ENCODE measurements at regions not wholly inside any gene's neighbourhood (a gene's known extent, or its start where the extent isn't known, plus 50 kb on each side); places are given as distances from the start of the nearest gene placed in this dataset.
"Not testable (repeated sequence)": the region's sequence is repeated elsewhere in the genome, so short reads cannot be mapped to it uniquely, and the experiment has no call there.

DNA sequence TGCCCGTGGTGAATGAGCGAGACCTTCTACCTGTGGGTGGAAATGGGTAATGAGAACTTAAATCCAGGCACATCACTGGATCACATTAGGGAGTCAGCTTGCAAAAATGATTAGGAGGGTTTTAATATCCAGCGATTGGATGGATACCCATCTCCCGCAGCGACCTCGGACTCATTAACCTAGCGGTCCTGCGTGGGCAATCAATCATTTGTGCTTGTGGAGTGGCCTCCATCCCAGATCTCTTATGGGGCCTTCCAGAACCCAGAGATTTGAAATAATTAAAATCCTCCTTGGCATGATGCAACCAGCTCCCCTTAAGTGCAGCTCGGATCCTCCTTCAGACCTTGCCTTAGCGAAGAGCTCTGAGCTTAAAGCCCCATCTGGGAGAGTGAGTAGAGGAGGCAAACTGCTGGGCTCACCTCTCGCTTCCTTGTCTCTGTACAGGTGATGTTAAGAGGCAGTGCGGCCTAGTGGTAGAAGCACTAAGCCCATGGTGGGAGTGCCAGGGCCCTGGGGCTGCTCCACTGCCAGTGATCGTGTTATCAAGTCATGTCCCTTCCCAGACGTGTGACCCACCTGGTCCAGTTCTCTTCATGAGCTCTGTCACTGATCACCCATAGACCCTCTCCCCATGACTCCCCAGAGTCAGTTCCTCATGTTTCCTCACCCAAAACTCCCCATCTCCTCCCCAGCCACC is 285.2 kb upstream of the TLE3 start:
- no peaks in the 10 kb centered on the region for H3K27me3 Mint-ChIP-seq
- intact Hi-C loops (cut with micrococcal nuclease): no loop called here
- ChIA-PET POLR2A (no interaction called here), CTCF (no interaction called here)
- H3K4me3 Mint-ChIP-seq: no peak overlapping the region
- no peak overlapping the region for H3K27ac Mint-ChIP-seq
- DNase-seq: no peak
- H3K4me1 Mint-ChIP-seq (ENCODE audit: low read depth): no peaks in the 10 kb centered on the region
- H3K36me3 Mint-ChIP-seq: no peaks in the 10 kb centered on the region
- peaks cover 7% of the 10 kb centered on the region for H3K9me3 Mint-ChIP-seq

- CTCF ChIA-PET: no interaction called here
- Mint-ChIP-seq H3K36me3 (no peaks in the 10 kb centered on the region), H3K9me3 (peaks cover 7% of the 10 kb centered on the region), H3K27me3 (no peaks in the 10 kb centered on the region), H3K27ac (no peak overlapping the region), H3K4me3 (no peak overlapping the region), H3K4me1 (ENCODE audit: low read depth) (no peaks in the 10 kb centered on the region)
- POLR2A ChIA-PET: no interaction called here
- DNase-seq: no peak
- intact Hi-C loops (cut with micrococcal nuclease): no loop called here
These were observed 284.5 kb upstream of the TLE3 start for GRCh38 chr15:70382009-70382749.

- no peak for DNase-seq
- Mint-ChIP-seq H3K4me1 (ENCODE audit: low read depth) (no peaks in the 10 kb centered on the region), H3K4me3 (no peak overlapping the region), H3K36me3 (no peaks in the 10 kb centered on the region), H3K27me3 (peaks cover 7% of the 10 kb centered on the region), H3K27ac (no peak overlapping the region), H3K9me3 (peaks cover 7% of the 10 kb centered on the region)
- POLR2A ChIA-PET: no interaction called here
- intact Hi-C loops (cut with micrococcal nuclease): no loop called here
- CTCF ChIA-PET: no interaction called here
These were observed 282.5 kb upstream of the TLE3 start for GRCh38 chr15:70379938-70380883.

DNA sequence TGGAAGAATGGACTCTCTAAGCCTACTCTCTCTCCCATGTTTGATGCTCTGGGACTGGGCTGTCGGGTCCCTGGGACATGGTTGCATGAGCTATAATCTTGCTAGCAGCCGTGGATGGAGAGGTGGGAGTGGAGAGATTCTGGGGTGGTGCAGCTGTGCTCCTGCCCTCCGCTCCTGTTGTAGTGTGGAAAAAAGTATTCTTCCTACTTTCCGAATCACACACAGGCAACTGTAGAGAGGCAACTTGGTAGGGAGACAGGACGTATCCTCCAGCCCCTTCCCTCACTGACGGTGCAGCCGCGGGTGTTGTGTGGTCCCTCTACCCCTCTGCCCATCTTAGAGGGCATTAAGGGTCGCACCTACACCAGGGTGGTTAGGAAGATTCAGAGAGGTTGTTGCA is 281.4 kb upstream of the TLE3 start:
- DNase-seq: no peak
- ChIA-PET CTCF (no interaction called here), POLR2A (no interaction called here)
- Mint-ChIP-seq H3K4me1 (ENCODE audit: low read depth) (no peaks in the 10 kb centered on the region), H3K9me3 (peaks cover 7% of the 10 kb centered on the region), H3K36me3 (no peaks in the 10 kb centered on the region), H3K27me3 (peaks cover 9% of the 10 kb centered on the region), H3K4me3 (no peak overlapping the region), H3K27ac (no peak overlapping the region)
- intact Hi-C loops (cut with micrococcal nuclease): no loop called here

DNA sequence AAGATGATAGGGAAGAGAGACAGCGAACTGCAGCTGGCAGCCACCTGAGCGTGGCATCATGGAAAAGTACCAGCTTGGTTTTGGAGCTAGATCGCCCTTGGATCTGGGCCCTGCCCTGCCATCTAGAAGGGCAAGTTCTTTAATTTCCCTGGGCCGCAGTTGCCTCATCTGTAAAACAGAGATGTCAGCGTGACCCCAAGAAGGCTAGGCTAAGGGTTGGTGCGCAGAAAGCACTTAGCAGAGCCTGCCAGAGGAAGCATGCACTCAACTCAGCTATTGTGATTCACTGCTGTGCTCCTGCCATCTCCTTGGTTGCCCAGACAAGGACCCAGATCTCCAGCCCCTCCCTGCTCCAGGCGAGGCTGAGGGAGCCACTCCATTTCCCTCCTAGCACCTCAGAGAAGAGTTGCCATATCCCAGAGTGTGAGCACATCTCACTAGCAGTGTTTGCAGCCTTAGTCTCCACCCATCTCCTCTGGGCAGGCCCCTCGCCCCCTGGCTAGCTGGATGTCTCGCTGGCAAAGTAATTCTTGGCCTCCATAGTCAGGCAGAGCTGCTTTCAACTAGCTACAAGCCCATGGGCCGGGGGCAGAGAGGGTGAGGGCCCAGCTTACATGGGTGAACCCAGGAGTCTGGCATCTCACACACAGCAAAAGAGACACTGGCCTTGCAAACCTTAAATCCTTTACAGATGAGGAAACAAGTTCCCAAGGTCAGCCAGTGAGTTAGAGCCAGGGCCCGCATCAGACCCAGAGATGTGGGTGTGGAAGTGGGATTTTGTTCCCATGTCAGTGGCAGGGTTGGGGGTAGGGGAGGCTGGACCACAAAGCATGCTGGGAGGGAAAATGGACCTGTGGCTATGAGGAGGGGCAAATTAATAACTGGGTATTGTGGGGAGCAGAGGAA is 280.7 kb upstream of the TLE3 start:
- no peak for DNase-seq
- POLR2A ChIA-PET: no interaction called here
- Mint-ChIP-seq H3K27ac (no peak overlapping the region), H3K9me3 (peaks cover 10% of the 10 kb centered on the region), H3K4me1 (ENCODE audit: low read depth) (no peaks in the 10 kb centered on the region), H3K27me3 (peaks cover 12% of the 10 kb centered on the region), H3K36me3 (no peaks in the 10 kb centered on the region), H3K4me3 (no peak overlapping the region)
- intact Hi-C loops (cut with micrococcal nuclease): no loop called here
- CTCF ChIA-PET: no interaction called here

GRCh38 chr15:70376929-70377691 is 279.4 kb upstream of the TLE3 start:
- H3K27me3 Mint-ChIP-seq: peaks cover 12% of the 10 kb centered on the region
- H3K9me3 Mint-ChIP-seq: peaks cover 10% of the 10 kb centered on the region
- H3K36me3 Mint-ChIP-seq: no peaks in the 10 kb centered on the region
- ChIA-PET CTCF (no interaction called here), POLR2A (no interaction called here)
- DNase-seq: no peak
- intact Hi-C loops (cut with micrococcal nuclease): no loop called here
- H3K4me3 Mint-ChIP-seq: no peak overlapping the region
- no peak overlapping the region for H3K27ac Mint-ChIP-seq
- no peaks in the 10 kb centered on the region for H3K4me1 Mint-ChIP-seq (ENCODE audit: low read depth)

- H3K4me3 Mint-ChIP-seq: no peak overlapping the region
- no peak overlapping the region for H3K27ac Mint-ChIP-seq
- H3K36me3 Mint-ChIP-seq: no peaks in the 10 kb centered on the region
- DNase-seq: no peak
- POLR2A ChIA-PET: no interaction called here
- CTCF ChIA-PET: no interaction called here
- intact Hi-C loops (cut with micrococcal nuclease): no loop called here
- no peaks in the 10 kb centered on the region for H3K4me1 Mint-ChIP-seq (ENCODE audit: low read depth)
- H3K9me3 Mint-ChIP-seq: peaks cover 3% of the 10 kb centered on the region
- H3K27me3 Mint-ChIP-seq: peaks cover 13% of the 10 kb centered on the region
These were observed 278.6 kb upstream of the TLE3 start for GRCh38 chr15:70376031-70376928.

- H3K4me1 Mint-ChIP-seq (ENCODE audit: low read depth): no peaks in the 10 kb centered on the region
- ChIA-PET CTCF (no interaction called here), POLR2A (no interaction called here)
- intact Hi-C loops (cut with micrococcal nuclease): no loop called here
- no peak overlapping the region for H3K27ac Mint-ChIP-seq
- H3K9me3 Mint-ChIP-seq: peaks cover 3% of the 10 kb centered on the region
- no peaks in the 10 kb centered on the region for H3K36me3 Mint-ChIP-seq
- no peak overlapping the region for H3K4me3 Mint-ChIP-seq
- no peak for DNase-seq
- H3K27me3 Mint-ChIP-seq: peaks cover 13% of the 10 kb centered on the region
These were observed 277.9 kb upstream of the TLE3 start for GRCh38 chr15:70375586-70375985.

- ChIA-PET POLR2A (no interaction called here), CTCF (no interaction called here)
- no peaks in the 10 kb centered on the region for H3K36me3 Mint-ChIP-seq
- peaks cover 13% of the 10 kb centered on the region for H3K27me3 Mint-ChIP-seq
- intact Hi-C loops (cut with micrococcal nuclease): no loop called here
- no peak overlapping the region for H3K27ac Mint-ChIP-seq
- H3K4me1 Mint-ChIP-seq (ENCODE audit: low read depth): no peaks in the 10 kb centered on the region
- no peak overlapping the region for H3K4me3 Mint-ChIP-seq
- peaks cover 3% of the 10 kb centered on the region for H3K9me3 Mint-ChIP-seq
- DNase-seq: no peak
These were observed 277.3 kb upstream of the TLE3 start for GRCh38 chr15:70375006-70375431.

- H3K4me1 Mint-ChIP-seq (ENCODE audit: low read depth): no peaks in the 10 kb centered on the region
- peaks cover 3% of the 10 kb centered on the region for H3K9me3 Mint-ChIP-seq
- no peak for DNase-seq
- H3K4me3 Mint-ChIP-seq: no peak overlapping the region
- no peaks in the 10 kb centered on the region for H3K36me3 Mint-ChIP-seq
- intact Hi-C loops (cut with micrococcal nuclease): no loop called here
- peaks cover 15% of the 10 kb centered on the region for H3K27me3 Mint-ChIP-seq
- H3K27ac Mint-ChIP-seq: no peak overlapping the region
- ChIA-PET POLR2A (no interaction called here), CTCF (no interaction called here)
These were observed 276.4 kb upstream of the TLE3 start for GRCh38 chr15:70374096-70374495.

GRCh38 chr15:70373439-70373838 is 275.7 kb upstream of the TLE3 start:
- H3K4me3 Mint-ChIP-seq; H3K9me3 Mint-ChIP-seq; CTCF ChIA-PET; H3K27ac Mint-ChIP-seq; intact Hi-C loops (cut with micrococcal nuclease); H3K36me3 Mint-ChIP-seq; POLR2A ChIA-PET; DNase-seq; H3K4me1 Mint-ChIP-seq (ENCODE audit: low read depth): not testable (repeated sequence)
- H3K27me3 Mint-ChIP-seq: peaks cover 19% of the 10 kb centered on the region
